Neural crest cell (in vitro differentiated cells): ENCODE measurements at regions not wholly inside any gene's neighbourhood (a gene's known extent, or its start where the extent isn't known, plus 50 kb on each side); places are given as distances from the start of the nearest gene placed in this dataset.

Experiments used
- DNase-seq: peaks from one replicate; pipeline ENCODE4 v3.0.0; 2021; ENCODE audit warnings: low read depth, mixed read lengths, low spot score
- H3K27ac Mint-ChIP-seq: one replicate; pipeline ENCODE4 v1.8.0; 2021; ENCODE audit warnings: mild to moderate bottlenecking, mixed read lengths; ENCODE audit not compliant: unreplicated experiment
- H3K27me3 Mint-ChIP-seq: 2 replicates; pipeline ENCODE4 v1.8.0; 2021; ENCODE audit warnings: low read depth, mild to moderate bottlenecking, mixed read lengths
- H3K36me3 Mint-ChIP-seq: 2 replicates; pipeline ENCODE4 v1.8.0; 2021; ENCODE audit warnings: low read depth, mild to moderate bottlenecking, mixed read lengths
- H3K4me1 Mint-ChIP-seq: 2 replicates; pipeline ENCODE4 v1.8.0; 2021; ENCODE audit warnings: mixed read lengths
- H3K4me3 Mint-ChIP-seq: one replicate; pipeline ENCODE4 v1.8.0; 2021; ENCODE audit warnings: mild to moderate bottlenecking, mixed read lengths
- H3K9me3 Mint-ChIP-seq: 2 replicates; pipeline ENCODE4 v1.8.0; 2021; ENCODE audit warnings: mixed read lengths
- CTCF ChIP-seq: fragments of 200-600 bp; sonication (generic); conservative IDR thresholded peaks from 2 replicates; pipeline ENCODE4 v1.5.0; 2021; ENCODE audit warnings: antibody characterized with exemption, mild to moderate bottlenecking

- H3K36me3 Mint-ChIP-seq, result peaks cover 3% of the 10 kb centered on the region
- no peaks in the 10 kb centered on the region for H3K27me3 Mint-ChIP-seq
- no peak overlapping the region for H3K4me3 Mint-ChIP-seq
- peaks cover 6% of the 10 kb centered on the region for H3K9me3 Mint-ChIP-seq
- no peak for TF ChIP-seq CTCF
- no peak overlapping the region for H3K27ac Mint-ChIP-seq
- peaks cover 11% of the 10 kb centered on the region for H3K4me1 Mint-ChIP-seq
- no peak for DNase-seq
Measured at GRCh38 chr13:103272770-103273169, 206.6 kb upstream of the SLC10A2 start.

DNA sequence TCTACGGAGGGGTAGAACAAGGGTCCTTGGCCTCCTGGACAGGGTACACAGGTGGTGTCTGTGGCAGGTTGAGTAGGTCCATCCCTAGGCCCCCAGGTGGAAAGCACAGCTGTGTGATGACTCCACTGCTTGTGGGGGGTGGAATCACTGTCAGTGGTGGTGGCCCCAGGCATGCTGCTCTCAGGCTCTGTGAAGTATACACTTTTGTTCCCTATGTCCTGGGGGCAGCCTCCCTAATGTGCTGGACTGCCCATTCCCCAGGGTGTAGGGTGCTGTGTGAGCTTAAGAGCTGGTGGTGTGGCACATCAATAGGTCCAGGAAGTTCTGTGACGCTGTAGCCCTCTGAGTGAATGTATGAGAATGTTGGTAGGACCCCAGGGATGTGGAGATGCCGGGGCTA lies 197.2 kb upstream of the SLC10A2 start:
- Mint-ChIP-seq H3K4me1 (no peaks in the 10 kb centered on the region), H3K27me3 (no peaks in the 10 kb centered on the region), H3K4me3 (no peak overlapping the region), H3K9me3 (peaks cover 19% of the 10 kb centered on the region), H3K36me3 (peaks cover 9% of the 10 kb centered on the region), H3K27ac (no peak overlapping the region)
- DNase-seq, result no peak
- no peak for TF ChIP-seq CTCF

DNA sequence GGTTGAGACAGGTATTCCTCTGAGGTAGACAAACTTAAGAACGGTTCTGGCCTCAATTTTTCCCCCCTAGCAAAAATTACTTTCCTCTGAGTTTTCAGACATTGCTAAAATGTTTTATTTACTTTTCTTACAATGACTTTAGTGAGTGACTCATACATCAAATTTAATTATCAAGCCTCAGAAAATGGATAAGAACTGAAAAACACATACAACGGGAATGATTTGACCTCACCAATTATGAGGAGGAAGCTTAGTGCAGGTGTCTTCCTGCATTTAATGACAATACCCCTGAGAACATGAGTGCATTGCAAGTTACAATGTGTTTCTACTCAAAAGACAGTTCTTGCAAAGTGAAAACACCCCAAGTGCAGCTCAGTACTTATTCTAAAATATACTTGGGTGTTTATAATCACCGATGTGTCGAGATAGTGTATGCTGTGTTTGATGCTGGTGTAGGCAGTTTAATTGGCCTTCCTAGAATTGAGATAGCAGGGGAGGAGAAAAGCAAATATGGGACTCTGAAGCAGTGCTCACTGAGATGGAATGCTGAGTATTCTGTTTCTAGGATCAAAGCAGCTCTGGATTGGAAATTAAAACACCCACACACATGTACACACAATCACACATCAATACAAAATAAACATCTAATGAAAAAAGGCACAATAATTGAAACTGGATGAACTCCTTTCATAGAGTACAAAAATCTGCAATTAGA lies 189.5 kb upstream of the SLC10A2 start:
- no peak for TF ChIP-seq CTCF
- no peak overlapping the region for H3K4me3 Mint-ChIP-seq
- H3K9me3 Mint-ChIP-seq, result no peaks in the 10 kb centered on the region
- H3K36me3 Mint-ChIP-seq, result no peaks in the 10 kb centered on the region
- no peaks in the 10 kb centered on the region for H3K27me3 Mint-ChIP-seq
- H3K4me1 Mint-ChIP-seq, result no peaks in the 10 kb centered on the region
- no peak for DNase-seq
- H3K27ac Mint-ChIP-seq, result no peak overlapping the region

DNA sequence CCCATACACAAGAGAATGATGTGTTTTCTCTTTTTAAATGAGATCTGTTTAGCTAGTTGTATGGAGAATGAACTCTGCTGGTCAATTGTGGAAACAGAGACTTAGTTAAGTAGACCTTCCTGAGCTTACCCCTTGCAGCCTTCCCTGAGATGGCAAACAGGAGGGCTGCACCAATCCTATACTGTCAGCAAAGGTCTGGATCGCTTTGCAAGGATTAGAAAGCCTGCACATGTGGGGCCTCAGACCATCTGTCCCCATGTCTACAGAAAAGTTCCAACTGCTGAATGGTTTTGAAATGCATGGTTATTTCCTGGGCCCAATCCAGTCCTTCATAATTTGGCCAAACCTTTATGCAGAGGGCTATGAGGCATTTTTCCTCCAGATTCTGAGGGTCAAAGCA lies 183.9 kb upstream of the SLC10A2 start:
- Mint-ChIP-seq H3K9me3 (peaks cover under 1% of the 10 kb centered on the region), H3K27ac (no peak overlapping the region), H3K36me3 (no peaks in the 10 kb centered on the region), H3K27me3 (no peaks in the 10 kb centered on the region), H3K4me1 (no peaks in the 10 kb centered on the region), H3K4me3 (no peak overlapping the region)
- no peak for TF ChIP-seq CTCF
- no peak for DNase-seq

GRCh38 chr13:103246581-103247200 lies 180.5 kb upstream of the SLC10A2 start:
- TF ChIP-seq CTCF, result no peak
- H3K27ac Mint-ChIP-seq, result no peak overlapping the region
- H3K36me3 Mint-ChIP-seq, result no peaks in the 10 kb centered on the region
- H3K4me3 Mint-ChIP-seq, result no peak overlapping the region
- H3K4me1 Mint-ChIP-seq, result no peaks in the 10 kb centered on the region
- H3K27me3 Mint-ChIP-seq, result no peaks in the 10 kb centered on the region
- DNase-seq, result no peak
- H3K9me3 Mint-ChIP-seq, result peaks cover 8% of the 10 kb centered on the region
